SK-N-SH (cell line): ENCODE measurements at regions not wholly inside any gene's neighbourhood (a gene's known extent, or its start where the extent isn't known, plus 50 kb on each side); places are given as distances from the start of the nearest gene placed in this dataset.

Source experiments
- CTCF ChIA-PET: fragments of 300-600, 350-600 bp; formaldehyde crosslinking; extraction: SDS; loops from one replicate; lab custom pipeline; 2021; lab: Yijun Ruan, JAX
- POLR2A ChIA-PET: fragments of 350-600 bp; sonication (Branson Sonifier 250); formaldehyde crosslinking; extraction: SDS; loops from one replicate; lab custom pipeline; 2020; ENCODE audit warnings: antibody characterized with exemption, inconsistent platforms; lab: Yijun Ruan, JAX
- DNase-seq: peaks from one replicate; pipeline ENCODE4 v3.0.0; 2012
- H2AFZ ChIP-seq: fragments of 200-600 bp; sonication (generic); 2 replicates; pipeline ENCODE4 v1.8.1; 2016; ENCODE audit warnings: antibody characterized with exemption, mild to moderate bottlenecking, low read depth
- H3F3A ChIP-seq: fragments of 200-600 bp; sonication (generic); replicated peaks from 2 replicates; pipeline ENCODE3; 2016; ENCODE audit warnings: antibody characterized with exemption, mild to moderate bottlenecking; ENCODE audit not compliant: insufficient read depth
- H3K27ac ChIP-seq, 2 experiments: fragments of 200-500 bp in 1 of 2; fragments of 200-600 bp in 1 of 2; sonication (Bioruptor generic) in 1 of 2; sonication (generic), shearing (Covaris generic) in 1 of 2; 2 replicates each; pipeline versions ENCODE4 v1.5.1 to v1.6.1; 2014 to 2016; ENCODE audit warnings: low read depth in 2 of 2, inconsistent platforms in 1 of 2, low read length in 1 of 2, mild to moderate bottlenecking in 1 of 2, mixed read lengths in 1 of 2
- H3K27me3 ChIP-seq: fragments of 200-600 bp; sonication (generic), shearing (Covaris generic); 2 replicates; pipeline ENCODE4 v1.6.1; 2016; ENCODE audit warnings: mixed run types; ENCODE audit not compliant: insufficient read depth
- H3K36me3 ChIP-seq, 2 experiments: fragments of 200-500 bp in 1 of 2; fragments of 200-600 bp in 1 of 2; sonication (Bioruptor generic) in 1 of 2; sonication (generic) in 1 of 2; replicated peaks in 1 of 2; 2 replicates each; pipeline versions ENCODE3 to v1.5.1; 2014 to 2016; ENCODE audit warnings: low read length in 1 of 2, mild to moderate bottlenecking in 1 of 2; ENCODE audit not compliant: insufficient read depth in 2 of 2, control insufficient read depth in 1 of 2
- H3K4me1 ChIP-seq, 2 experiments: fragments of 200-500 bp in 1 of 2; fragments of 200-600 bp in 1 of 2; sonication (Bioruptor generic) in 1 of 2; sonication (generic), shearing (Covaris generic) in 1 of 2; 2 replicates each; pipeline versions ENCODE4 v1.5.1 to v1.6.1; 2014 to 2016; ENCODE audit warnings: low read depth in 1 of 2, low read length in 1 of 2, mixed run types in 1 of 2; ENCODE audit not compliant: insufficient read depth in 2 of 2, control insufficient read depth in 1 of 2
- H3K4me2 ChIP-seq: fragments of 200-600 bp; sonication (generic), shearing (Covaris generic); 2 replicates; pipeline ENCODE4 v1.6.1; 2017; ENCODE audit warnings: mixed run types
- H3K4me3 ChIP-seq, 2 experiments: fragments of 200-500 bp in 1 of 2; fragments of 200-600 bp in 1 of 2; sonication (Bioruptor generic) in 1 of 2; sonication (generic), shearing (Covaris generic) in 1 of 2; 2 replicates each; pipeline versions ENCODE4 v1.5.1 to v1.8.1; 2014 to 2016; ENCODE audit warnings: low read depth in 2 of 2, inconsistent platforms in 1 of 2, low read length in 1 of 2, mild to moderate bottlenecking in 1 of 2, mixed read lengths in 1 of 2, moderate library complexity in 1 of 2
- H3K79me2 ChIP-seq: fragments of 200-600 bp; sonication (generic); 2 replicates; pipeline ENCODE4 v1.8.1; 2017; ENCODE audit warnings: mild to moderate bottlenecking; ENCODE audit not compliant: insufficient read depth
- H3K9ac ChIP-seq: fragments of 200-600 bp; sonication (generic); 2 replicates; pipeline ENCODE4 v1.6.1; 2017; ENCODE audit warnings: mixed run types
- H3K9me2 ChIP-seq: fragments of 200-600 bp; sonication (generic); 2 replicates; pipeline ENCODE4 v1.6.1; 2017; ENCODE audit warnings: mixed run types
- H3K9me3 ChIP-seq: fragments of 200-600 bp; sonication (generic); 2 replicates; pipeline ENCODE4 v1.6.1; 2017; ENCODE audit warnings: mixed run types, mild to moderate bottlenecking, moderate library complexity
- H4K20me1 ChIP-seq: fragments of 200-600 bp; sonication (generic); 2 replicates; pipeline ENCODE4 v1.6.1; 2017; ENCODE audit warnings: mild to moderate bottlenecking, mixed run types; ENCODE audit not compliant: insufficient read depth
- ELF1 ChIP-seq: IDR thresholded peaks from 2 replicates; pipeline ENCODE4 v1.4.0; 2012
- EP300 ChIP-seq, 2 experiments: IDR thresholded peaks; 2 replicates each; pipeline versions ENCODE4 v1.4.0 to v1.6.1; 2012; ENCODE audit warnings: borderline replicate concordance in 1 of 2, low read depth in 1 of 2, low read length in 1 of 2
- EZH2phosphoT487 ChIP-seq: fragments of 200-600 bp; sonication (generic); IDR thresholded peaks from 2 replicates; pipeline ENCODE4 v1.6.1; 2017; ENCODE audit warnings: low read depth, mixed run types, mild to moderate bottlenecking, antibody characterized with exemption, moderate library complexity, borderline replicate concordance
- FOXM1 ChIP-seq: IDR thresholded peaks from 2 replicates; pipeline ENCODE4 v1.4.0; 2012; ENCODE audit warnings: low read depth, mild to moderate bottlenecking
- GABPA ChIP-seq: IDR thresholded peaks from 2 replicates; pipeline ENCODE4 v1.4.0; 2012; ENCODE audit warnings: low read depth, mild to moderate bottlenecking
- MEF2A ChIP-seq: IDR thresholded peaks from 2 replicates; pipeline ENCODE4 v1.4.0; 2012; ENCODE audit warnings: low read depth, borderline replicate concordance
- NFIC ChIP-seq: IDR thresholded peaks from 2 replicates; pipeline ENCODE4 v1.4.0; 2012; ENCODE audit warnings: borderline replicate concordance
- NRF1 ChIP-seq: IDR thresholded peaks from 2 replicates; pipeline ENCODE4 v1.6.1; 2012; ENCODE audit warnings: low read depth, mild to moderate bottlenecking, low read length
- POLR2AphosphoS5 ChIP-seq: IDR thresholded peaks from 2 replicates; pipeline ENCODE4 v1.6.1; 2012; ENCODE audit warnings: low read depth, low read length
- RAD21 ChIP-seq: IDR thresholded peaks from 2 replicates; pipeline ENCODE4 v1.6.1; 2012; ENCODE audit warnings: mild to moderate bottlenecking, low read length
- RFX5 ChIP-seq: IDR thresholded peaks from 2 replicates; pipeline ENCODE4 v1.6.1; 2012; ENCODE audit warnings: mild to moderate bottlenecking, improper control_type of control experiment, low read length
- RXRA ChIP-seq: IDR thresholded peaks from 2 replicates; pipeline ENCODE4 v1.4.0; 2012; ENCODE audit warnings: low read depth, mild to moderate bottlenecking, borderline replicate concordance
- SMC3 ChIP-seq: IDR thresholded peaks from 2 replicates; pipeline ENCODE4 v1.6.1; 2012; ENCODE audit warnings: low read depth, low read length, improper control_type of control experiment
- TAF1 ChIP-seq: IDR thresholded peaks from 2 replicates; pipeline ENCODE4 v1.6.1; 2012; ENCODE audit warnings: low read depth, mild to moderate bottlenecking, low read length, moderate library complexity, borderline replicate concordance
- WGBS: methylation state at CpG from one replicate; pipeline ENCODE4 v1.1.6; 2017; ENCODE audit warnings: low lambda C conversion rate; 5-methylcytosine and 5-hydroxymethylcytosine counted together
- TF ChIP-seq, protein P1 (sequence below): IDR thresholded peaks from 2 replicates; pipeline ENCODE4 v1.6.1; 2012; ENCODE audit warnings: mild to moderate bottlenecking, low read depth, low read length, moderate library complexity
- TF ChIP-seq, protein P2 (sequence below): IDR thresholded peaks from 2 replicates; pipeline ENCODE4 v1.4.0; 2012; ENCODE audit warnings: low read depth, borderline replicate concordance
- TF ChIP-seq, protein P3 (sequence below): IDR thresholded peaks from 2 replicates; pipeline ENCODE4 v1.4.0; 2012; ENCODE audit warnings: low read depth, borderline replicate concordance
- TF ChIP-seq, protein P4 (sequence below): fragments of 150-350 bp; IDR thresholded peaks from 2 replicates; pipeline ENCODE4 v1.6.1; 2016; ENCODE audit warnings: mild to moderate bottlenecking, low read depth, low read length

DNA sequence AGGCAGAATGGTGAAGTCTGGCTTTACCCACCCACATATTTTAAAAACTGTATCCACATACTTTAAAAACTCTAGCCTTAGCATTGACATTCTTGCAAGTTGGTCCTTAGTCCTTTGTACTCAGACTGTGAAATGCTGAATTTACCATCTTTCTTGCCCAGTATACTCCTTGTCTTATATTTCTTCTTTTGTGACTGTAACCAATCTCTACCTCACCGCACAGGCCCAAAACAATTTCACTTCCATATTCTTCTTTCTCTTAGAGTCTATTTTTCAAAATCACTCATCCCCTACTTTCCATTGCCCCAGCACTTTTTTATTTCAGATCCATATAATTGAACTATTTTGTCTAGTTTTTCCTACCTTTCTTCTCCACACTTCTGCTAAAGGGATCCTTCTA, 892.4 kb upstream of the B3GALT2 start:
- no peak for DNase-seq
- Histone ChIP-seq H3F3A (no peaks in the 10 kb centered on the region), H2AFZ (no peak overlapping the region), H3K4me1 (peaks cover 0 to 1% of the 10 kb centered on the region in 2 experiments; a peak in 1 of 4 replicates), H3K36me3 (no peaks in the 10 kb centered on the region), H3K9me2 (no peaks in the 10 kb centered on the region), H3K9me3 (no peaks in the 10 kb centered on the region), H3K27ac (no peak overlapping the region), H3K79me2 (no peaks in the 10 kb centered on the region), H3K9ac (no peak overlapping the region), H3K4me2 (no peak overlapping the region), H3K27me3 (no peaks in the 10 kb centered on the region), H4K20me1 (no peaks in the 10 kb centered on the region), H3K4me3 (no peak overlapping the region)
- no peak for TF ChIP-seq RAD21
- TF ChIP-seq, protein P1, sequence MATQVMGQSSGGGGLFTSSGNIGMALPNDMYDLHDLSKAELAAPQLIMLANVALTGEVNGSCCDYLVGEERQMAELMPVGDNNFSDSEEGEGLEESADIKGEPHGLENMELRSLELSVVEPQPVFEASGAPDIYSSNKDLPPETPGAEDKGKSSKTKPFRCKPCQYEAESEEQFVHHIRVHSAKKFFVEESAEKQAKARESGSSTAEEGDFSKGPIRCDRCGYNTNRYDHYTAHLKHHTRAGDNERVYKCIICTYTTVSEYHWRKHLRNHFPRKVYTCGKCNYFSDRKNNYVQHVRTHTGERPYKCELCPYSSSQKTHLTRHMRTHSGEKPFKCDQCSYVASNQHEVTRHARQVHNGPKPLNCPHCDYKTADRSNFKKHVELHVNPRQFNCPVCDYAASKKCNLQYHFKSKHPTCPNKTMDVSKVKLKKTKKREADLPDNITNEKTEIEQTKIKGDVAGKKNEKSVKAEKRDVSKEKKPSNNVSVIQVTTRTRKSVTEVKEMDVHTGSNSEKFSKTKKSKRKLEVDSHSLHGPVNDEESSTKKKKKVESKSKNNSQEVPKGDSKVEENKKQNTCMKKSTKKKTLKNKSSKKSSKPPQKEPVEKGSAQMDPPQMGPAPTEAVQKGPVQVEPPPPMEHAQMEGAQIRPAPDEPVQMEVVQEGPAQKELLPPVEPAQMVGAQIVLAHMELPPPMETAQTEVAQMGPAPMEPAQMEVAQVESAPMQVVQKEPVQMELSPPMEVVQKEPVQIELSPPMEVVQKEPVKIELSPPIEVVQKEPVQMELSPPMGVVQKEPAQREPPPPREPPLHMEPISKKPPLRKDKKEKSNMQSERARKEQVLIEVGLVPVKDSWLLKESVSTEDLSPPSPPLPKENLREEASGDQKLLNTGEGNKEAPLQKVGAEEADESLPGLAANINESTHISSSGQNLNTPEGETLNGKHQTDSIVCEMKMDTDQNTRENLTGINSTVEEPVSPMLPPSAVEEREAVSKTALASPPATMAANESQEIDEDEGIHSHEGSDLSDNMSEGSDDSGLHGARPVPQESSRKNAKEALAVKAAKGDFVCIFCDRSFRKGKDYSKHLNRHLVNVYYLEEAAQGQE, result no peak
- no peak for TF ChIP-seq MEF2A
- TF ChIP-seq, protein P2, sequence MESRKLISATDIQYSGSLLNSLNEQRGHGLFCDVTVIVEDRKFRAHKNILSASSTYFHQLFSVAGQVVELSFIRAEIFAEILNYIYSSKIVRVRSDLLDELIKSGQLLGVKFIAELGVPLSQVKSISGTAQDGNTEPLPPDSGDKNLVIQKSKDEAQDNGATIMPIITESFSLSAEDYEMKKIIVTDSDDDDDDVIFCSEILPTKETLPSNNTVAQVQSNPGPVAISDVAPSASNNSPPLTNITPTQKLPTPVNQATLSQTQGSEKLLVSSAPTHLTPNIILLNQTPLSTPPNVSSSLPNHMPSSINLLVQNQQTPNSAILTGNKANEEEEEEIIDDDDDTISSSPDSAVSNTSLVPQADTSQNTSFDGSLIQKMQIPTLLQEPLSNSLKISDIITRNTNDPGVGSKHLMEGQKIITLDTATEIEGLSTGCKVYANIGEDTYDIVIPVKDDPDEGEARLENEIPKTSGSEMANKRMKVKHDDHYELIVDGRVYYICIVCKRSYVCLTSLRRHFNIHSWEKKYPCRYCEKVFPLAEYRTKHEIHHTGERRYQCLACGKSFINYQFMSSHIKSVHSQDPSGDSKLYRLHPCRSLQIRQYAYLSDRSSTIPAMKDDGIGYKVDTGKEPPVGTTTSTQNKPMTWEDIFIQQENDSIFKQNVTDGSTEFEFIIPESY, result no peak
- TF ChIP-seq POLR2AphosphoS5, result no peak
- TF ChIP-seq RXRA, result no peak
- no peak for TF ChIP-seq TAF1
- TF ChIP-seq, protein P3, sequence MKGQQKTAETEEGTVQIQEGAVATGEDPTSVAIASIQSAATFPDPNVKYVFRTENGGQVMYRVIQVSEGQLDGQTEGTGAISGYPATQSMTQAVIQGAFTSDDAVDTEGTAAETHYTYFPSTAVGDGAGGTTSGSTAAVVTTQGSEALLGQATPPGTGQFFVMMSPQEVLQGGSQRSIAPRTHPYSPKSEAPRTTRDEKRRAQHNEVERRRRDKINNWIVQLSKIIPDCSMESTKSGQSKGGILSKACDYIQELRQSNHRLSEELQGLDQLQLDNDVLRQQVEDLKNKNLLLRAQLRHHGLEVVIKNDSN, result no peak
- no peak for TF ChIP-seq NFIC
- no peak for TF ChIP-seq SMC3
- CTCF ChIA-PET, result no interaction called here
- 30% methylated on average over 1 of the region's 1 CpG for WGBS
- POLR2A ChIA-PET, result no interaction called here

DNA sequence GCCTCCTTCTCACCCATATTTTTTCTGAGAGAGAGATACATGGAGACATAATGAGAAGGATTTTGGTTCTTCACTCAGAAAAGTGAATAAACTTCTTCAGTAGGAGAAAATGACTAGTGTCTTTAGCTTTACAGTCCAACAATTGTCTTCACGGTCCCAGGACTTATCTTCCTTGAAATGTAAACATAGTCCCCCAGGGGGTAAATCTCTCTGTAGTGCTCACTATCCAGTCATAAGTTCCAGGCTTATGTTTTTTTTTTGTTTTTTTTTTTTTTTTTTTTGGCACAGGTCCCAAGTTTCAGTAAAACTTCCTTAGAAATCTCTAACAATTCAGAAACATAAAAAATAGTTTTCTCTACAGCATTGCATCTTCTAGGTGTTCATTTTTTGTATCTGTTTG, 890.2 kb upstream of the B3GALT2 start:
- no peaks in the 10 kb centered on the region for H3K27me3 ChIP-seq
- no peaks in the 10 kb centered on the region for H3K9me3 ChIP-seq
- TF ChIP-seq EP300 (IDR thresholded peaks at IDR 0.05; ENCODE audit: borderline replicate concordance in 1 of 2, low read depth in 1 of 2, low read length in 1 of 2) (no peak), GABPA (no peak), ELF1 (no peak), NFIC (no peak), RFX5 (no peak), FOXM1 (no peak), RAD21 (no peak), MEF2A (no peak), NRF1 (no peak), EZH2phosphoT487 (no peak)
- TF ChIP-seq, protein P4, sequence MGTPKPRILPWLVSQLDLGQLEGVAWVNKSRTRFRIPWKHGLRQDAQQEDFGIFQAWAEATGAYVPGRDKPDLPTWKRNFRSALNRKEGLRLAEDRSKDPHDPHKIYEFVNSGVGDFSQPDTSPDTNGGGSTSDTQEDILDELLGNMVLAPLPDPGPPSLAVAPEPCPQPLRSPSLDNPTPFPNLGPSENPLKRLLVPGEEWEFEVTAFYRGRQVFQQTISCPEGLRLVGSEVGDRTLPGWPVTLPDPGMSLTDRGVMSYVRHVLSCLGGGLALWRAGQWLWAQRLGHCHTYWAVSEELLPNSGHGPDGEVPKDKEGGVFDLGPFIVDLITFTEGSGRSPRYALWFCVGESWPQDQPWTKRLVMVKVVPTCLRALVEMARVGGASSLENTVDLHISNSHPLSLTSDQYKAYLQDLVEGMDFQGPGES, result no peak
- ChIA-PET POLR2A (no interaction called here), CTCF (interaction anchor here (1.0 to 1.1 kb wide), 2 partner anchors 8 to 59 kb away, joined by 3 read pairs; no protein-coding TSS in a partner anchor)
- H3K36me3 ChIP-seq, result no peaks in the 10 kb centered on the region
- no peak for DNase-seq
- no peak overlapping the region for H3K4me2 ChIP-seq
- WGBS, result 26% methylated on average over 1 of the region's 1 CpG
- no peak overlapping the region for H3K27ac ChIP-seq
- no peak overlapping the region for H2AFZ ChIP-seq
- no peaks in the 10 kb centered on the region for H3F3A ChIP-seq
- H3K79me2 ChIP-seq, result no peaks in the 10 kb centered on the region
- no peak overlapping the region for H3K9ac ChIP-seq
- peaks cover 0 to 2% of the 10 kb centered on the region in 2 experiments; a peak in 2 of 4 replicates for H3K4me1 ChIP-seq
- no peaks in the 10 kb centered on the region for H4K20me1 ChIP-seq
- no peak overlapping the region for H3K4me3 ChIP-seq
- no peaks in the 10 kb centered on the region for H3K9me2 ChIP-seq
